ENCODE measurements at regions not wholly inside any gene's neighbourhood (a gene's known extent, or its start where the extent isn't known, plus 50 kb on each side); places are given as distances from the start of the nearest gene placed in this dataset.
"Not testable (repeated sequence)": the region's sequence is repeated elsewhere in the genome, so short reads cannot be mapped to it uniquely, and the experiment has no call there.

DNA sequence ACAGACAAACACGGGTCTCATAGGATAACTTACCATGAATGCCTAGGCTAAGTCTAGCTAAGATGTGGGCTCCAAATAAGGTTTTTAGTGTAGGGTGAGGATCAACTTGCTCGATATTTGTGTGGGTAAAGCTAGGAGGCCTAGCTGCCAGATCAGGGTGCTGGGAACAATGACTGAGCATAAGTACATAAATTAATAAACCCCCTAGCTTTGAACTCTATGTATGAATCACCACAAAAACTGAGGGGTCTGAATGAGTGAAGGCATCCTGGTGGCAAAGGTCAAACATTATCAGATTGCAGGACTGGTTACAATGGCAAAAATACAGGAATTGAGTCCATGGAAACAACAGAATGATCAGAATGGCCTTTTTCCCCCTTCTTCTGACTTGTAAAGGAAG lies 241.8 kb downstream of the LIPI start:
- H2BK5ac ChIP-seq (ENCODE audit: low read length); H3K79me2 ChIP-seq (ENCODE audit: control insufficient read depth, insufficient read depth, low read length); H2AK5ac ChIP-seq (ENCODE audit: low read length); H3K36me3 ChIP-seq (ENCODE audit: control insufficient read depth, insufficient read depth, low read length); H4K5ac ChIP-seq (ENCODE audit: low read length); H3K9ac ChIP-seq (ENCODE audit: low read length); H3K79me1 ChIP-seq (ENCODE audit: low read length); H2BK15ac ChIP-seq (replicated peaks; ENCODE audit: low read depth); H3K4me3 ChIP-seq (ENCODE audit: low read length); H3K56ac ChIP-seq (ENCODE audit: low read length); H3K4me1 ChIP-seq (ENCODE audit: control insufficient read depth, low read depth, low read length); H4K8ac ChIP-seq (ENCODE audit: low read depth, low read length); H3K18ac ChIP-seq (ENCODE audit: low read length); H2BK120ac ChIP-seq (ENCODE audit: low read depth, low read length); H3K27me3 ChIP-seq (ENCODE audit: insufficient read depth, low read length, poor library complexity); H3K4ac ChIP-seq (ENCODE audit: low read depth, low read length); H3K27ac ChIP-seq (ENCODE audit: low read depth, low read length); H3K23ac ChIP-seq (ENCODE audit: low read length); H3K4me2 ChIP-seq (ENCODE audit: low read length); DNase-seq: not testable (repeated sequence)
- no CpG with 5 or more reads among the region's 2 CpGs for whole genome bisulfite sequencing (ENCODE audit: extremely low coverage, insufficient coverage, low lambda C conversion rate)

DNA sequence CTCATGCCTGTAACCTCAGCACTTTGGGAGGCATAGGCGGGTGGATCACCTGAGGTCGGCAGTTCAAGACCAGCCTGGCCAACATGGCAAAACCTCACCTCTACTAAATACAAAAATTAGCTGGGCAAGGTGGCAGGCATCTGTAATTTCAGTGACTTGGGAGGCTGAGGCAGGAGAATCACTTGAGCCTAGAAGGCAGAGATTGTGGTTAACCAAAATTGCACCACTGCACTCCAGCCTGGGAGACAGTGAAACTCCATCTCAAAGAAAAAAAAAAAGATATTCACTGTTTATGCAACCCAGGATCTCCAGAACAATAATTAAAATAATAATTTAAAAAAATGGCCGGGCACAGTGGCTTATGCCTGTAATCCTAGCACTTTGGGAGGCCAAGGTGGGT lies 247.5 kb downstream of the LIPI start:
- not testable (repeated sequence) for H4K5ac ChIP-seq (ENCODE audit: low read length); H3K27me3 ChIP-seq (ENCODE audit: insufficient read depth, low read length, poor library complexity); H3K79me1 ChIP-seq (ENCODE audit: low read length); H2BK15ac ChIP-seq (replicated peaks; ENCODE audit: low read depth); H3K4me1 ChIP-seq (ENCODE audit: control insufficient read depth, low read depth, low read length); H3K18ac ChIP-seq (ENCODE audit: low read length); H3K4ac ChIP-seq (ENCODE audit: low read depth, low read length); H2AK5ac ChIP-seq (ENCODE audit: low read length); DNase-seq; H3K4me2 ChIP-seq (ENCODE audit: low read length); H3K27ac ChIP-seq (ENCODE audit: low read depth, low read length); H2BK5ac ChIP-seq (ENCODE audit: low read length); H3K56ac ChIP-seq (ENCODE audit: low read length); H2BK120ac ChIP-seq (ENCODE audit: low read depth, low read length); H3K36me3 ChIP-seq (ENCODE audit: control insufficient read depth, insufficient read depth, low read length); H3K9ac ChIP-seq (ENCODE audit: low read length); H3K79me2 ChIP-seq (ENCODE audit: control insufficient read depth, insufficient read depth, low read length); H4K8ac ChIP-seq (ENCODE audit: low read depth, low read length); H3K4me3 ChIP-seq (ENCODE audit: low read length); H3K23ac ChIP-seq (ENCODE audit: low read length)
- WGBS (ENCODE audit: extremely low coverage, insufficient coverage, low lambda C conversion rate), result no CpG with 5 or more reads among the region's 3 CpGs

DNA sequence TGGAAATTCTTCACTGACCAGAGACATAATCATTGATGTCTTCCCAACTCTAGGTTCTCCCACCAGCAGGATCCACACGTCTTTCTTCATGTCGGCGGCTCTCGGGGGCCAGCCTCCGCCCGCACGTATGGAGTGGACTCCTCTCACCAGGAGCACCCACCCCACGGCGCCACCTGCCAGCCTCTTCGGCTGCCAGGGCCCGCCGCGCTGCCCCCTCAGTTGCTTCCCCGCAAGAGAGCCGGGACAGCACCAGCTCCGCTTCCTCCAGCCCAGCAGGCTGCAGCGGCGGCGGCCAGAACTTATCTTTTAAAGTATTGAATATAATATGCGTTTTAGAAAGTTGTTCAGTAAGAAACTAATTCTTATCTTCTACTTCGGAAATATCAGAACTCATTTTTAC lies 273.5 kb downstream of the LIPI start:
- no peak overlapping the region for H3K4me2 ChIP-seq (ENCODE audit: low read length)
- H3K23ac ChIP-seq (ENCODE audit: low read length), result no peak overlapping the region
- H3K4me3 ChIP-seq (ENCODE audit: low read length), result no peak overlapping the region
- no peak overlapping the region for H3K9ac ChIP-seq (ENCODE audit: low read length)
- no peak overlapping the region for H2BK15ac ChIP-seq (replicated peaks; ENCODE audit: low read depth)
- no peaks in the 10 kb centered on the region for H3K79me2 ChIP-seq (ENCODE audit: control insufficient read depth, insufficient read depth, low read length)
- no CpG with 5 or more reads among the region's 21 CpGs for WGBS (ENCODE audit: extremely low coverage, insufficient coverage, low lambda C conversion rate)
- H3K79me1 ChIP-seq (ENCODE audit: low read length), result no peaks in the 10 kb centered on the region
- DNase-seq, result no peak
- H3K36me3 ChIP-seq (ENCODE audit: control insufficient read depth, insufficient read depth, low read length), result no peaks in the 10 kb centered on the region
- H3K27ac ChIP-seq (ENCODE audit: low read depth, low read length), result no peak overlapping the region
- H3K4ac ChIP-seq (ENCODE audit: low read depth, low read length), result no peak overlapping the region
- no peak overlapping the region for H4K5ac ChIP-seq (ENCODE audit: low read length)
- H3K4me1 ChIP-seq (ENCODE audit: control insufficient read depth, low read depth, low read length), result no peaks in the 10 kb centered on the region
- no peak overlapping the region for H2BK120ac ChIP-seq (ENCODE audit: low read depth, low read length)
- H4K8ac ChIP-seq (ENCODE audit: low read depth, low read length), result no peak overlapping the region
- no peak overlapping the region for H2AK5ac ChIP-seq (ENCODE audit: low read length)
- no peaks in the 10 kb centered on the region for H3K27me3 ChIP-seq (ENCODE audit: insufficient read depth, low read length, poor library complexity)
- no peak overlapping the region for H3K18ac ChIP-seq (ENCODE audit: low read length)
- H3K56ac ChIP-seq (ENCODE audit: low read length), result no peak overlapping the region
- no peak overlapping the region for H2BK5ac ChIP-seq (ENCODE audit: low read length)

DNA sequence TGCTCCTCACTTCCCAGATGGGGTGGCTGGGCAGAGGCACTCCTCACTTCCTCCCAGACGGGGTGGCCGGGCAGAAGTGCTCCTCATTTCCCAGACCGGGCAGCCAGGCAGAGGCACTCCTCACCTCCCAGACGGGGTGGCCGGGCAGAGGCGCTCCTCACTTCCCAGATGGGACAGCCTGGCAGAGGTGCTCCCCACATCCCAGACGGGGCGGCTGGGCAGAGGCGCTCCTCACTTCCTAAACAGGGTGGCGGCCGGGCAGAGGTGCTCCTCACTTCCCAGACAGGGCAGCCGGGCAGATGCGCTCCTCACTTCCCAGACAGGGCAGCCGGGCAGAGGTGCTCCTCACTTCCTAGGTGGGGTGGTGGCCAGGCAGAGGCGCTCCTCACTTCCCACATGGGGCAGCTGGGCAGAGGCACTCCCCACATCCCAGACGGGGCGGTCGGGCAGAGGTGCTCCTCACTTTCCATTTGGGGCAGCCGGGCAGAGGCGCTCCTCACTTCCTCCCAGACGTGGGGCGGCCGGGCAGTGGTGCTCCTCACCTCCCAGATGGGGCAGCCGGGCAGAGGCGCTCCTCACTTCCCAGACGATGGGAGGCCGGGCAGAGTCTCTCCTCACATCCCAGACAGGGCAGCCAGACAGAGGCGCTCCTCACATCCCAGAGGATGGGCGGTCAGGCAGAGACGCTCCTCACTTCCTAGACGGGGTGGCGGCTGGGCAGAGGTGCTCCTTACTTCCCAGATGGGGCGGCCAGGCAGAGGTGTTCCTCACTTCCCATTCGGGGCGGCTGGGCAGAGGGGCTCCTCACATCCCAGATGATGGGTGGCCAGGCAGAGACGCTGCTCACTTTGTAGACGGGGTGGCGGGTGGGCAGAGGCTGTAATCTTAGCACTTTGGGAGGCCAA lies 274.5 kb downstream of the LIPI start:
- not testable (repeated sequence) for H3K4ac ChIP-seq (ENCODE audit: low read depth, low read length); H3K4me2 ChIP-seq (ENCODE audit: low read length); H4K8ac ChIP-seq (ENCODE audit: low read depth, low read length); H3K18ac ChIP-seq (ENCODE audit: low read length); H3K27ac ChIP-seq (ENCODE audit: low read depth, low read length); H4K5ac ChIP-seq (ENCODE audit: low read length); H2AK5ac ChIP-seq (ENCODE audit: low read length); H3K36me3 ChIP-seq (ENCODE audit: control insufficient read depth, insufficient read depth, low read length); H3K79me1 ChIP-seq (ENCODE audit: low read length); H2BK15ac ChIP-seq (replicated peaks; ENCODE audit: low read depth); H3K4me1 ChIP-seq (ENCODE audit: control insufficient read depth, low read depth, low read length); H3K4me3 ChIP-seq (ENCODE audit: low read length); H3K9ac ChIP-seq (ENCODE audit: low read length); H3K79me2 ChIP-seq (ENCODE audit: control insufficient read depth, insufficient read depth, low read length); H3K56ac ChIP-seq (ENCODE audit: low read length); H2BK120ac ChIP-seq (ENCODE audit: low read depth, low read length); H3K27me3 ChIP-seq (ENCODE audit: insufficient read depth, low read length, poor library complexity); H2BK5ac ChIP-seq (ENCODE audit: low read length); H3K23ac ChIP-seq (ENCODE audit: low read length)
- no CpG with 5 or more reads among the region's 38 CpGs for WGBS (ENCODE audit: extremely low coverage, insufficient coverage, low lambda C conversion rate)
- peak; percentile 0 for DNase-seq

DNA sequence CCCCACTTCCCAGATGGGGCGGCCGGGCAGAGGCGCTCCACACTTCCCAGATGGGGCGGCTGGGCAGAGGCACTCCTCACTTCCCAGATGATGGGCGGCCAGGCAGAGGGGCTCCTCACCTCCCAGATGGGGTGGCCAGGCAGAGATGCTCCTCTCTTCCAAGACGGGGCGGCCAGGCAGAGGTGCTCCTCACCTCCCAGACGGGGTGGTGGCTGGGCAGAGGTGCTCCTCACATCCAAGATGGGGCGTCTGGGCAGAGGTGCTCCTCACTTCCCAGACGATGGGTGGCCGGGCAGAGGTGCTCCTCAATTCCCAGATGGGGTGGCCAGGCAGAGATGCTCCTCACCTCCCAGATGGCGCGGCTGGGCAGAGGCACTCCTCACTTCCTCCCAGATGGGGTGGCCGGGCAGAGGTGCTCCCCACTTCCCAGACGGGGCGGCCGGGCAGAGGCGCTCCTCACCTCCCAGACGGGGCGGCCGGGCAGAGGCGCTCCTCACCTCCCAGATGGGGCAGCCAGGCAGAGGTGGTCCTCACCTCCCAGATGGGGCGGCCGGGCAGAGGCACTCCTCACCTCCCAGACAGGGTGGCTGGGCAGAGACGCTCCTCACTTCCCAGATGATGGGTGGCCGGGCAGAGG lies 275.2 kb downstream of the LIPI start:
- not testable (repeated sequence) for H3K56ac ChIP-seq (ENCODE audit: low read length); H3K27me3 ChIP-seq (ENCODE audit: insufficient read depth, low read length, poor library complexity); H3K79me1 ChIP-seq (ENCODE audit: low read length); H3K79me2 ChIP-seq (ENCODE audit: control insufficient read depth, insufficient read depth, low read length); H3K4me1 ChIP-seq (ENCODE audit: control insufficient read depth, low read depth, low read length); H3K9ac ChIP-seq (ENCODE audit: low read length); H2AK5ac ChIP-seq (ENCODE audit: low read length); H2BK5ac ChIP-seq (ENCODE audit: low read length); H3K4me2 ChIP-seq (ENCODE audit: low read length); H4K8ac ChIP-seq (ENCODE audit: low read depth, low read length); H4K5ac ChIP-seq (ENCODE audit: low read length); H3K18ac ChIP-seq (ENCODE audit: low read length); H2BK120ac ChIP-seq (ENCODE audit: low read depth, low read length); H3K36me3 ChIP-seq (ENCODE audit: control insufficient read depth, insufficient read depth, low read length); H2BK15ac ChIP-seq (replicated peaks; ENCODE audit: low read depth); H3K23ac ChIP-seq (ENCODE audit: low read length); H3K4me3 ChIP-seq (ENCODE audit: low read length); H3K4ac ChIP-seq (ENCODE audit: low read depth, low read length); H3K27ac ChIP-seq (ENCODE audit: low read depth, low read length)
- peak; percentile 0 for DNase-seq
- no CpG with 5 or more reads among the region's 26 CpGs for WGBS (ENCODE audit: extremely low coverage, insufficient coverage, low lambda C conversion rate)
